ENCODE measurements at regions not wholly inside any gene's neighbourhood (a gene's known extent, or its start where the extent isn't known, plus 50 kb on each side); places are given as distances from the start of the nearest gene placed in this dataset.

DNA sequence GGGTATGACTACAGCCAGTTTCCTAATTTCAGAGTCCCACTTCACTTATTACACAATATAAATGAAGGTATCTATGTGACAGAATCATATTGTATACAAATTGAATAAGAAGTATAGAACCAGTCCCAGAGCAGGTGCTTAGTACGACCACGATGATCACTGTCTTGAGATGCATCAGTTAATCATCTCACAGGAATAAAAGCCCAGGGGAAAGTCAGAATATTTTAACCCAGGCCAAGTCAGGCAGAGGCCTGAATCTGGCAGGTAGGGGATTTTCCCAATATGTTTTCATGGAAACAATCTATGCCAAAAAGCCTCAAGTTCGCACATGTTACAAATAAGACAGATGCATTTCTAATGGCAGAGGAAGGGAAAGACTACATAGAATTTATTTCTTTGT, 758.4 kb downstream of the BCL11B start:
- ATAC-seq (ENCODE audit: low read depth) (no peak), DNase-seq (ENCODE audit: low spot score in 2 of 2) (no peak)
- no peaks in the 10 kb centered on the region for H3K27me3 Mint-ChIP-seq
- no peaks in the 10 kb centered on the region for H3K36me3 Mint-ChIP-seq
- H3K4me1 Mint-ChIP-seq = no peaks in the 10 kb centered on the region
- H3K27ac Mint-ChIP-seq = no peak overlapping the region
- no peak overlapping the region for H3K4me3 Mint-ChIP-seq
- H3K9me3 Mint-ChIP-seq = peaks cover 9% of the 10 kb centered on the region

GRCh38 chr14:98514016-98514415, 758.0 kb downstream of the BCL11B start:
- H3K27me3 Mint-ChIP-seq = no peaks in the 10 kb centered on the region
- H3K27ac Mint-ChIP-seq = no peak overlapping the region
- peaks cover 9% of the 10 kb centered on the region for H3K9me3 Mint-ChIP-seq
- no peak overlapping the region for H3K4me3 Mint-ChIP-seq
- DNase-seq (ENCODE audit: low spot score in 2 of 2) (no peak), ATAC-seq (ENCODE audit: low read depth) (no peak)
- no peaks in the 10 kb centered on the region for H3K4me1 Mint-ChIP-seq
- no peaks in the 10 kb centered on the region for H3K36me3 Mint-ChIP-seq

GRCh38 chr14:98536256-98536655, 735.7 kb downstream of the BCL11B start:
- Mint-ChIP-seq H3K27me3 (no peaks in the 10 kb centered on the region), H3K36me3 (no peaks in the 10 kb centered on the region), H3K9me3 (peaks cover 10% of the 10 kb centered on the region), H3K4me1 (no peaks in the 10 kb centered on the region), H3K27ac (no peak overlapping the region), H3K4me3 (no peak overlapping the region)
- DNase-seq (ENCODE audit: low spot score in 2 of 2) (no peak), ATAC-seq (ENCODE audit: low read depth) (no peak)

- Mint-ChIP-seq H3K4me1 (no peaks in the 10 kb centered on the region), H3K36me3 (no peaks in the 10 kb centered on the region), H3K9me3 (peaks cover 2% of the 10 kb centered on the region), H3K27me3 (no peaks in the 10 kb centered on the region), H3K4me3 (no peak overlapping the region), H3K27ac (no peak overlapping the region)
- ATAC-seq (ENCODE audit: low read depth) (no peak), DNase-seq (ENCODE audit: low spot score in 2 of 2) (no peak)
Observed at GRCh38 chr14:98542316-98542715, 729.7 kb downstream of the BCL11B start.

GRCh38 chr14:98543074-98543473, 728.9 kb downstream of the BCL11B start:
- no peak for ATAC-seq (ENCODE audit: low read depth)
- DNase-seq (ENCODE audit: low spot score in 2 of 2) = no peak
- Mint-ChIP-seq H3K36me3 (no peaks in the 10 kb centered on the region), H3K27me3 (no peaks in the 10 kb centered on the region), H3K4me3 (no peak overlapping the region), H3K9me3 (peaks cover 3% of the 10 kb centered on the region), H3K27ac (no peak overlapping the region), H3K4me1 (no peaks in the 10 kb centered on the region)

DNA sequence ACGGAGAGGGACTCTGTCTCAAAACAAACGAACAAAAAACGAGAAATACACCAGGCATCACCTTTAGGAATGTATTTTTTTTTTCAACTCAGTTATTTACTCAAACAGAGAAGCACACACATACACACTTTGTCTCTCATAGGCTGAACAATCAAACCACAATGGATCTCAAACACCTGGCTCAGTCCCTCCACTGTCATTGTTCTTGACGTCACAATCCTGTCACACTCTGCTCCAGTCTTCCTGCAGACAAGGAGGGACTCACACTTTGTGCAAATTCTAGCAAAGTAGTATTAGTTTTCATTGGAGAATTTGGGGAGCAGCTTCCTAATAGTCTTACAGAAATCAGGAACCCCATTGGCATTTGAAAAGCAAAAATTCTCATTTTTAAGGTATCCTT, 727.8 kb downstream of the BCL11B start:
- no peaks in the 10 kb centered on the region for H3K27me3 Mint-ChIP-seq
- H3K27ac Mint-ChIP-seq = no peak overlapping the region
- DNase-seq (ENCODE audit: low spot score in 2 of 2) = no peak
- ATAC-seq (ENCODE audit: low read depth) = no peak
- no peaks in the 10 kb centered on the region for H3K4me1 Mint-ChIP-seq
- no peaks in the 10 kb centered on the region for H3K36me3 Mint-ChIP-seq
- H3K9me3 Mint-ChIP-seq = peaks cover 3% of the 10 kb centered on the region
- H3K4me3 Mint-ChIP-seq = no peak overlapping the region

DNA sequence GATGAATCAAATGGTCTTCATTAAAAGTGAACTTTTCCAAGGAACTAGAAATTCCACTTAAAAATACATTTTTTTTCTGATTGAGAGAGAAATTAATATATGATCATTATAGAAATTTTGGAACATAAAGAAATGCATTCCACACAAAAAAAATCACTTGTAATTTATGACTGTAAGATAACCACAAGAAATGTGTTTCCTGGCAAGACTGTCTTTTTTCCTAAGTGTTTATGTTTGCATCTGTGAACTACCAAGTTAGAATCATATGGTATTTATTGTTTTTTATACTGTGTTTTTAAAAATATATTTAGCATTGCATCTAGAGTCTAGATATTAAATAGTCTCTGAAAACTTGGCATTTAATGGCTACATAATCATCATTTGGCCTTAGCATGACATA, 726.8 kb downstream of the BCL11B start:
- Mint-ChIP-seq H3K27me3 (no peaks in the 10 kb centered on the region), H3K9me3 (peaks cover 3% of the 10 kb centered on the region), H3K36me3 (no peaks in the 10 kb centered on the region), H3K27ac (no peak overlapping the region), H3K4me3 (no peak overlapping the region), H3K4me1 (no peaks in the 10 kb centered on the region)
- no peak for ATAC-seq (ENCODE audit: low read depth)
- no peak for DNase-seq (ENCODE audit: low spot score in 2 of 2)

DNA sequence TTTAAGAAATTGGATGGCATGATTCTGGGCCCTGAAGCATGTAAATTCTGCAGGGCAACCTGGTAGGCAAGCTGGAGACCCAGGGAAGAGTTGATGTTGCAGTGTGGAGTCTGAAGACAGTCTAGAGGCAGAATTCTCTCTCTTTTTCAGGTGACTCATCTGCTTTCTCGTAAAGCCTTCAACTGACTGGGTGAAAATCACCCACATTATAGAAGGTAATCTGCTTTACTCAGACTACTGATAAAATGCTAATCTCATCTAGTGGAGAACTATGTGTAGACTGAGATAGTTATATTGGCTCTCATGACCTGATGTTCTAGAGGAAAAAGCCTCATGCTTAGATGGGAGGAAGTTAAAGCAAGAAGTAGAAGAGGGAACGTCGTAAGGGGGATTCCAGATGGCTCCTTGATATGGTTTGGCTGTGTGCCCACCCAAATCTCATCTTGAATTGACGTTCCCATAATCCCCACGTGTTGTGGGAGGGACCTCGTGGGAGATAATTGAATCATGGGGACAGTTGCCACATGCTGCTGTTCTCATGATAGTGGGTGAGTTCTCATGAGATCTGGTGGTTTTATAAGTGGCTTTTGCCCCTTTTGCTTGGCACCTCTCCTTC, 723.8 kb downstream of the BCL11B start:
- no peak for DNase-seq (ENCODE audit: low spot score in 2 of 2)
- Mint-ChIP-seq H3K9me3 (peaks cover 6% of the 10 kb centered on the region), H3K27ac (no peak overlapping the region), H3K4me1 (no peaks in the 10 kb centered on the region), H3K27me3 (no peaks in the 10 kb centered on the region), H3K4me3 (no peak overlapping the region), H3K36me3 (no peaks in the 10 kb centered on the region)
- no peak for ATAC-seq (ENCODE audit: low read depth)

DNA sequence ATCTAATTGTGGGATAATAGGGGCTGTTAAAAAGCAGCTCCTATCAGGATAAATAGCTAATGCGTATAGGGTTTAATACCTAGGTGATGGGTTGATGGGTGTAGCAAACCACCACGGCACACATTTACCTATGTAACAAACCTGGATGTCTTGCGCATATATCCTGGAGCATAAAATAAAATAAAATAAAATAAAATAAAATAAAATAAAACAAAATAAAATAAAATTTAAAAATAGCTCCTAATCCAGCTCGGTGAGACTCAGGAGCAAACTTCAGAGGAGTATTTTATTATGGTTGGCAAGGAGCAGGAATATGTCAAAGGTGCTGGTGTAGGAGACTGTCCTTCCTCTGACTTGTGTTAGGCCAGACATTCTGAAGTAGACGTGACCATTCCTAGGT, 721.0 kb downstream of the BCL11B start:
- Mint-ChIP-seq H3K27ac (no peak overlapping the region), H3K36me3 (no peaks in the 10 kb centered on the region), H3K27me3 (no peaks in the 10 kb centered on the region), H3K9me3 (peaks cover 8% of the 10 kb centered on the region), H3K4me3 (no peak overlapping the region), H3K4me1 (no peaks in the 10 kb centered on the region)
- DNase-seq (ENCODE audit: low spot score in 2 of 2) (no peak), ATAC-seq (ENCODE audit: low read depth) (no peak)

GRCh38 chr14:98555440-98555839, 716.6 kb downstream of the BCL11B start:
- H3K36me3 Mint-ChIP-seq = no peaks in the 10 kb centered on the region
- no peak overlapping the region for H3K4me3 Mint-ChIP-seq
- H3K4me1 Mint-ChIP-seq = no peaks in the 10 kb centered on the region
- H3K27me3 Mint-ChIP-seq = no peaks in the 10 kb centered on the region
- H3K9me3 Mint-ChIP-seq = peaks cover 9% of the 10 kb centered on the region
- H3K27ac Mint-ChIP-seq = no peak overlapping the region
- ATAC-seq (ENCODE audit: low read depth) (no peak), DNase-seq (ENCODE audit: low spot score in 2 of 2) (no peak)

DNA sequence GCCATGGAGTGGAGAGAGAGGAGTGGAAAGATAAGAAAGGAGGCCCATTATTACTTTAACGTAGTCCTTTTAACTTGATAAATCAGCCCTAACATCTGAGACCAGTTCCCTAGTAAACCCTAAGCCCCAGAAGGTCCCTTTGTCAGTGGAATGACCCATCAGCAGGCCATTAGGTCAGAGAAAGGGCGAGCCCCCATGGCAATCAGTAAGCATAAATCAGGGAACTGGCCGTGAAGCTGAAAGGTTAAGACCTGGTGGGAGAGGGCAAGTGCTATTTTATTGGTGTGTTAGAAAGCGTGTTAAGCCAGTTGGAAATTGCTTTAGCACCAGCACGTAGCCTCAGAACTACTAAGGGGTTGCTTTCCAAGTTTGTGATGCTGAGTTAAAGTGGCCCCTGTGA, 708.0 kb downstream of the BCL11B start:
- Mint-ChIP-seq H3K27ac (no peak overlapping the region), H3K36me3 (no peaks in the 10 kb centered on the region), H3K27me3 (no peaks in the 10 kb centered on the region), H3K4me1 (no peaks in the 10 kb centered on the region), H3K4me3 (no peak overlapping the region), H3K9me3 (peaks cover 9% of the 10 kb centered on the region)
- DNase-seq (ENCODE audit: low spot score in 2 of 2) (no peak), ATAC-seq (ENCODE audit: low read depth) (no peak)

- ATAC-seq (ENCODE audit: low read depth) (no peak), DNase-seq (ENCODE audit: low spot score in 2 of 2) (no peak)
- no peaks in the 10 kb centered on the region for H3K4me1 Mint-ChIP-seq
- H3K36me3 Mint-ChIP-seq = no peaks in the 10 kb centered on the region
- H3K4me3 Mint-ChIP-seq = no peak overlapping the region
- H3K27me3 Mint-ChIP-seq = no peaks in the 10 kb centered on the region
- no peak overlapping the region for H3K27ac Mint-ChIP-seq
- H3K9me3 Mint-ChIP-seq = peaks cover 11% of the 10 kb centered on the region
Observed at GRCh38 chr14:98564541-98564940, 707.5 kb downstream of the BCL11B start.

- H3K9me3 Mint-ChIP-seq = peaks cover 10% of the 10 kb centered on the region
- H3K4me3 Mint-ChIP-seq = no peak overlapping the region
- H3K27me3 Mint-ChIP-seq = no peaks in the 10 kb centered on the region
- ATAC-seq (ENCODE audit: low read depth) = no peak
- no peaks in the 10 kb centered on the region for H3K4me1 Mint-ChIP-seq
- DNase-seq (ENCODE audit: low spot score in 2 of 2) = no peak
- no peaks in the 10 kb centered on the region for H3K36me3 Mint-ChIP-seq
- H3K27ac Mint-ChIP-seq = no peak overlapping the region
Observed at GRCh38 chr14:98571104-98571503, 700.9 kb downstream of the BCL11B start.

GRCh38 chr14:98573082-98573481, 698.9 kb downstream of the BCL11B start:
- H3K27me3 Mint-ChIP-seq = no peaks in the 10 kb centered on the region
- H3K36me3 Mint-ChIP-seq = no peaks in the 10 kb centered on the region
- H3K4me1 Mint-ChIP-seq = no peaks in the 10 kb centered on the region

GRCh38 chr14:98576463-98576862, 695.5 kb downstream of the BCL11B start:
- ATAC-seq (ENCODE audit: low read depth) (no peak), DNase-seq (ENCODE audit: low spot score in 2 of 2) (no peak)
- H3K4me1 Mint-ChIP-seq = no peaks in the 10 kb centered on the region
- H3K27me3 Mint-ChIP-seq = no peaks in the 10 kb centered on the region
- H3K4me3 Mint-ChIP-seq = no peak overlapping the region
- peaks cover 4% of the 10 kb centered on the region for H3K9me3 Mint-ChIP-seq
- H3K36me3 Mint-ChIP-seq = no peaks in the 10 kb centered on the region
- H3K27ac Mint-ChIP-seq = no peak overlapping the region

More at GRCh38 chr14:98573082-98573481, 698.9 kb downstream of the BCL11B start:
- DNase-seq (ENCODE audit: low spot score in 2 of 2) (no peak), ATAC-seq (ENCODE audit: low read depth) (no peak)
- Mint-ChIP-seq H3K9me3 (peaks cover 6% of the 10 kb centered on the region), H3K27ac (no peak overlapping the region), H3K4me3 (no peak overlapping the region)
